Neural progenitor cell (in vitro differentiated cells): ENCODE measurements at regions not wholly inside any gene's neighbourhood (a gene's known extent, or its start where the extent isn't known, plus 50 kb on each side); places are given as distances from the start of the nearest gene placed in this dataset.

Experiments
- CTCF ChIP-seq: fragments of 200-600 bp; sonication (generic); IDR thresholded peaks from 2 replicates; pipeline ENCODE4 v1.5.1; 2017; ENCODE audit warnings: antibody characterized with exemption, mild to moderate bottlenecking
- EZH2 ChIP-seq: fragments of 200-600 bp; sonication (generic); IDR thresholded peaks from 2 replicates; pipeline ENCODE4 v1.6.1; 2017; ENCODE audit warnings: antibody characterized with exemption, mild to moderate bottlenecking, moderate library complexity

GRCh38 chr3:113141543-113141942 lies 69.8 kb upstream of the BOC start:
- no peak for TF ChIP-seq CTCF
- no peak for TF ChIP-seq EZH2
